Neural progenitor cell (in vitro differentiated cells): ENCODE measurements at regions not wholly inside any gene's neighbourhood (a gene's known extent, or its start where the extent isn't known, plus 50 kb on each side); places are given as distances from the start of the nearest gene placed in this dataset.
"Not testable (repeated sequence)": the region's sequence is repeated elsewhere in the genome, so short reads cannot be mapped to it uniquely, and the experiment has no call there.

Experiments used
- DNase-seq: peaks from one replicate; pipeline ENCODE4 v3.0.0-alpha.2; 2016; ENCODE audit warnings: low spot score
- H2AFZ ChIP-seq: fragments of 200-600 bp; sonication (generic); replicated peaks from 2 replicates; pipeline ENCODE4 v1.6.1; 2016; ENCODE audit warnings: antibody characterized with exemption
- H3F3A ChIP-seq: fragments of 200-600 bp; sonication (generic); 2 replicates; pipeline ENCODE4 v1.6.1; 2016; ENCODE audit warnings: antibody characterized with exemption, low read depth
- H3K27ac ChIP-seq: fragments of 200-600 bp; sonication (generic); 2 replicates; pipeline ENCODE4 v1.5.1; 2016; ENCODE audit warnings: mild to moderate bottlenecking
- H3K27me3 ChIP-seq: fragments of 200-600 bp; sonication (generic); 2 replicates; pipeline ENCODE4 v1.6.1; 2016; ENCODE audit warnings: mild to moderate bottlenecking, moderate library complexity
- H3K36me3 ChIP-seq: fragments of 200-600 bp; sonication (generic); 2 replicates; pipeline ENCODE4 v1.5.1; 2016
- H3K4me1 ChIP-seq: fragments of 200-600 bp; sonication (generic); 2 replicates; pipeline ENCODE4 v1.6.1; 2016; ENCODE audit warnings: mixed run types
- H3K4me2 ChIP-seq: fragments of 200-600 bp; sonication (generic); 2 replicates; pipeline ENCODE4 v1.6.1; 2016
- H3K4me3 ChIP-seq: fragments of 200-600 bp; sonication (generic); 2 replicates; pipeline ENCODE4 v1.5.1; 2016
- H3K79me2 ChIP-seq: fragments of 200-600 bp; sonication (generic); 2 replicates; pipeline ENCODE4 v1.6.1; 2016; ENCODE audit warnings: low read depth
- H3K9ac ChIP-seq: fragments of 200-600 bp; sonication (generic); 2 replicates; pipeline ENCODE4 v1.6.1; 2016
- H3K9me3 ChIP-seq: fragments of 200-600 bp; sonication (generic); 2 replicates; pipeline ENCODE4 v1.5.1; 2016; ENCODE audit warnings: low read depth
- H4K20me1 ChIP-seq: fragments of 200-600 bp; sonication (generic); 2 replicates; pipeline ENCODE4 v1.6.1; 2016; ENCODE audit warnings: low read depth
- H3K27ac Mint-ChIP-seq: 3 replicates; pipeline ENCODE4 v1.8.0; 2021; ENCODE audit warnings: mixed read lengths
- H3K27me3 Mint-ChIP-seq: 2 replicates; pipeline ENCODE4 v1.8.0; 2022; ENCODE audit warnings: low read depth, mild to moderate bottlenecking, inconsistent platforms, moderate library complexity, mixed read lengths; ENCODE audit not compliant: insufficient read depth
- H3K36me3 Mint-ChIP-seq: 3 replicates; pipeline ENCODE4 v1.8.0; 2021; ENCODE audit warnings: mixed read lengths
- H3K4me1 Mint-ChIP-seq: 3 replicates; pipeline ENCODE4 v1.8.0; 2021; ENCODE audit warnings: mixed read lengths
- H3K4me3 Mint-ChIP-seq: 3 replicates; pipeline ENCODE4 v1.8.0; 2021; ENCODE audit warnings: mild to moderate bottlenecking, moderate library complexity, mixed read lengths
- H3K9me3 Mint-ChIP-seq: 3 replicates; pipeline ENCODE4 v1.8.0; 2020; ENCODE audit warnings: mixed read lengths
- CTCF ChIP-seq: fragments of 200-600 bp; sonication (generic); IDR thresholded peaks from 2 replicates; pipeline ENCODE4 v1.5.1; 2017; ENCODE audit warnings: antibody characterized with exemption, mild to moderate bottlenecking
- EZH2 ChIP-seq: fragments of 200-600 bp; sonication (generic); IDR thresholded peaks from 2 replicates; pipeline ENCODE4 v1.6.1; 2017; ENCODE audit warnings: antibody characterized with exemption, mild to moderate bottlenecking, moderate library complexity
- EZH2phosphoT487 ChIP-seq: fragments of 200-600 bp; sonication (generic); IDR thresholded peaks from 2 replicates; pipeline ENCODE4 v1.6.1; 2017; ENCODE audit warnings: antibody characterized with exemption

GRCh38 chr13:110818747-110819146, 96.1 kb downstream of the ANKRD10 start:
- H3K4me2 ChIP-seq: no peak overlapping the region

GRCh38 chr13:110819203-110820014, 95.5 kb downstream of the ANKRD10 start:
- Mint-ChIP-seq H3K4me3 (no peak overlapping the region), H3K36me3 (peaks cover 2% of the 10 kb centered on the region), H3K4me1 (peaks cover 27% of the 10 kb centered on the region), H3K9me3 (no peaks in the 10 kb centered on the region), H3K27ac (no peak overlapping the region), H3K27me3 (peaks cover 5% of the 10 kb centered on the region)
- DNase-seq: peak; percentile 82
- no peak overlapping the region for H3K27ac ChIP-seq
- no peak for TF ChIP-seq EZH2phosphoT487
- TF ChIP-seq EZH2: no peak
- TF ChIP-seq CTCF: peak; percentile 100
- H3K9me3 ChIP-seq: no peaks in the 10 kb centered on the region
- no peak overlapping the region for H3K9ac ChIP-seq
- no peaks in the 10 kb centered on the region for H3F3A ChIP-seq
- H3K4me2 ChIP-seq: peak overlapping the region; percentile 44
- no peaks in the 10 kb centered on the region for H3K79me2 ChIP-seq
- H2AFZ ChIP-seq: peak overlapping the region; percentile 80
- H3K4me1 ChIP-seq: no peaks in the 10 kb centered on the region
- H3K36me3 ChIP-seq: no peaks in the 10 kb centered on the region
- H3K4me3 ChIP-seq: no peak overlapping the region
- no peaks in the 10 kb centered on the region for H3K27me3 ChIP-seq
- H4K20me1 ChIP-seq: no peaks in the 10 kb centered on the region

More at GRCh38 chr13:110818747-110819146, 96.1 kb downstream of the ANKRD10 start:
- Histone ChIP-seq H3K9ac (no peak overlapping the region), H3K79me2 (no peaks in the 10 kb centered on the region), H3F3A (no peaks in the 10 kb centered on the region), H3K27me3 (no peaks in the 10 kb centered on the region), H3K36me3 (no peaks in the 10 kb centered on the region), H3K27ac (no peak overlapping the region), H3K4me1 (no peaks in the 10 kb centered on the region), H3K4me3 (no peak overlapping the region), H4K20me1 (no peaks in the 10 kb centered on the region), H2AFZ (peak overlapping the region; percentile 80), H3K9me3 (no peaks in the 10 kb centered on the region)
- DNase-seq: no peak
- H3K27me3 Mint-ChIP-seq: peaks cover 7% of the 10 kb centered on the region
- peaks cover 2% of the 10 kb centered on the region for H3K36me3 Mint-ChIP-seq
- H3K9me3 Mint-ChIP-seq: peaks cover 2% of the 10 kb centered on the region
- peaks cover 27% of the 10 kb centered on the region for H3K4me1 Mint-ChIP-seq
- no peak overlapping the region for H3K27ac Mint-ChIP-seq
- TF ChIP-seq EZH2 (no peak), CTCF (no peak), EZH2phosphoT487 (no peak)
- no peak overlapping the region for H3K4me3 Mint-ChIP-seq

GRCh38 chr13:110820322-110820721, 94.5 kb downstream of the ANKRD10 start:
- H3K9me3 ChIP-seq: no peaks in the 10 kb centered on the region
- no peaks in the 10 kb centered on the region for H4K20me1 ChIP-seq
- H3F3A ChIP-seq: no peaks in the 10 kb centered on the region
- H3K4me1 Mint-ChIP-seq: peaks cover 19% of the 10 kb centered on the region
- no peak overlapping the region for H3K4me2 ChIP-seq
- H2AFZ ChIP-seq: no peak overlapping the region
- no peaks in the 10 kb centered on the region for H3K9me3 Mint-ChIP-seq
- peaks cover 3% of the 10 kb centered on the region for H3K27me3 Mint-ChIP-seq
- H3K27ac Mint-ChIP-seq: no peak overlapping the region
- H3K79me2 ChIP-seq: no peaks in the 10 kb centered on the region
- peak; percentile 18 for DNase-seq
- no peak overlapping the region for H3K27ac ChIP-seq
- H3K4me3 ChIP-seq: no peak overlapping the region
- no peaks in the 10 kb centered on the region for H3K36me3 Mint-ChIP-seq
- H3K4me3 Mint-ChIP-seq: no peak overlapping the region
- no peaks in the 10 kb centered on the region for H3K4me1 ChIP-seq
- no peak overlapping the region for H3K9ac ChIP-seq
- no peak for TF ChIP-seq EZH2
- no peak for TF ChIP-seq CTCF
- H3K36me3 ChIP-seq: no peaks in the 10 kb centered on the region
- no peaks in the 10 kb centered on the region for H3K27me3 ChIP-seq

- DNase-seq, H3K9me3 ChIP-seq, H3K9ac ChIP-seq, H3K27me3 Mint-ChIP-seq, H3K27me3 ChIP-seq, H3K79me2 ChIP-seq, H3K4me3 Mint-ChIP-seq, H3K4me3 ChIP-seq, H2AFZ ChIP-seq, H3K36me3 Mint-ChIP-seq, H3K4me1 ChIP-seq, H4K20me1 ChIP-seq, H3K36me3 ChIP-seq, H3K9me3 Mint-ChIP-seq, H3F3A ChIP-seq, H3K4me2 ChIP-seq, H3K27ac ChIP-seq: not testable (repeated sequence)
- Mint-ChIP-seq H3K27ac (peak overlapping the region; percentile 19), H3K4me1 (peaks cover 17% of the 10 kb centered on the region)
These were observed 92.8 kb downstream of the ANKRD10 start for GRCh38 chr13:110821837-110822668.
